Activated CD4-positive, CD25-positive, alpha-beta regulatory T cell treated with anti-CD3 and anti-CD28 coated beads, Interleukin-2, amount 50 U/mL, for 24 hours (primary cell): ENCODE measurements at regions not wholly inside any gene's neighbourhood (a gene's known extent, or its start where the extent isn't known, plus 50 kb on each side); places are given as distances from the start of the nearest gene placed in this dataset.
A peak's percentile ranks its signal among the peaks of the same experiment; 100 is the strongest.
"Not testable (repeated sequence)": the region's sequence is repeated elsewhere in the genome, so short reads cannot be mapped to it uniquely, and the experiment has no call there.

ENCODE experiments used
- ATAC-seq, 2 donors: fragments of 150-1000 bp; cut with Tn5 transposase; one replicate each; pipeline ENCODE4 v1.10.0; 2021; ENCODE audit warnings: mild to moderate bottlenecking in 1 of 2, moderate library complexity in 1 of 2

- no peak for ATAC-seq
These were observed 79.7 kb upstream of the USP9X start for GRCh38 chrX:41005445-41005992.

- peak; percentile 69 to 72 for ATAC-seq
These were observed 75.1 kb upstream of the USP9X start for GRCh38 chrX:41009850-41010846.

GRCh38 chrX:41014776-41015360, 70.4 kb upstream of the USP9X start:
- ATAC-seq = peak; percentile 65 to 79

GRCh38 chrX:41017785-41018184, 67.5 kb upstream of the USP9X start:
- ATAC-seq = not testable (repeated sequence)

GRCh38 chrX:41018391-41019040, 66.7 kb upstream of the USP9X start:
- ATAC-seq = not testable (repeated sequence)

- no peak for ATAC-seq
These were observed 66.2 kb upstream of the USP9X start for GRCh38 chrX:41019041-41019392.

- ATAC-seq = peak; percentile 38 to 43
These were observed 62.7 kb upstream of the USP9X start for GRCh38 chrX:41022566-41022965.

- ATAC-seq = no peak
These were observed 62.1 kb upstream of the USP9X start for GRCh38 chrX:41023098-41023497.

GRCh38 chrX:41024335-41024734, 60.9 kb upstream of the USP9X start:
- ATAC-seq = not testable (repeated sequence)

GRCh38 chrX:41024755-41025154, 60.5 kb upstream of the USP9X start:
- no peak for ATAC-seq

- no peak for ATAC-seq
These were observed 59.1 kb upstream of the USP9X start for GRCh38 chrX:41025926-41026701.

- ATAC-seq = no peak
These were observed 58.6 kb upstream of the USP9X start for GRCh38 chrX:41026702-41027078.

GRCh38 chrX:41029332-41029731, 55.9 kb upstream of the USP9X start:
- no peak for ATAC-seq

GRCh38 chrX:41031256-41031967, 53.8 kb upstream of the USP9X start:
- no peak for ATAC-seq

GRCh38 chrX:41033299-41033698, 51.9 kb upstream of the USP9X start:
- ATAC-seq = no peak

- ATAC-seq = not testable (repeated sequence)
These were observed 50.3 kb upstream of the USP9X start for GRCh38 chrX:41034902-41035301.
